Activated B cell treated with CpG ODN at 0.5 μM for 24 hours (primary cell): ENCODE measurements at regions not wholly inside any gene's neighbourhood (a gene's known extent, or its start where the extent isn't known, plus 50 kb on each side); places are given as distances from the start of the nearest gene placed in this dataset.

Experiments used
- ATAC-seq: fragments of 200-7000 bp; cut with Tn5 transposase; one replicate; pipeline ENCODE4 v1.10.0; 2021; ENCODE audit warnings: low read depth, mild to moderate bottlenecking, moderate library complexity
- CTCF ChIA-PET: fragments of 350-600 bp; sonication (Branson Sonifier 250); formaldehyde crosslinking; loops from one replicate; lab custom pipeline; 2021; ENCODE audit warnings: antibody characterized with exemption; lab: Charles Lee
- POLR2A ChIA-PET: fragments of 350-600 bp; sonication (Branson Sonifier 250); formaldehyde crosslinking; loops from one replicate; lab custom pipeline; 2021; ENCODE audit warnings: antibody characterized with exemption; lab: Charles Lee
- DNase-seq: peaks from one replicate; pipeline ENCODE4 v3.0.0; 2022
- H3K27ac Mint-ChIP-seq: one replicate; pipeline ENCODE4 v1.8.0; 2020; ENCODE audit warnings: mixed read lengths
- H3K27me3 Mint-ChIP-seq: one replicate; pipeline ENCODE4 v1.8.0; 2021; ENCODE audit warnings: mixed read lengths
- H3K36me3 Mint-ChIP-seq: one replicate; pipeline ENCODE4 v1.8.0; 2021; ENCODE audit warnings: low read depth, mixed read lengths
- H3K4me1 Mint-ChIP-seq: one replicate; pipeline ENCODE4 v1.8.0; 2021; ENCODE audit warnings: mixed read lengths
- H3K4me3 Mint-ChIP-seq: one replicate; pipeline ENCODE4 v1.8.0; 2020; ENCODE audit warnings: mild to moderate bottlenecking, mixed read lengths
- H3K9me3 Mint-ChIP-seq: one replicate; pipeline ENCODE4 v1.8.0; 2020; ENCODE audit warnings: mixed read lengths
- CTCF ChIP-seq: fragments of 200-600 bp; IDR thresholded peaks from one replicate; pipeline ENCODE4 v1.8.0; 2022; ENCODE audit warnings: antibody characterized with exemption, mild to moderate bottlenecking
- intact Hi-C: fragments of 100-400 bp; cut with micrococcal nuclease; formaldehyde crosslinking; loops from one replicate; pipeline ENCODE4 v1.15.1; 2024

- ChIA-PET POLR2A (no interaction called here), CTCF (no interaction called here)
- Mint-ChIP-seq H3K4me1 (no peaks in the 10 kb centered on the region), H3K36me3 (no peaks in the 10 kb centered on the region), H3K4me3 (no peak overlapping the region), H3K9me3 (peaks cover 11% of the 10 kb centered on the region), H3K27ac (no peak overlapping the region), H3K27me3 (no peaks in the 10 kb centered on the region)
- ATAC-seq (no peak), DNase-seq (no peak)
- no peak for TF ChIP-seq CTCF
- intact Hi-C loops = no loop called here
Measured at GRCh38 chr11:91846002-91846401, 378.6 kb upstream of the FAT3 start.

DNA sequence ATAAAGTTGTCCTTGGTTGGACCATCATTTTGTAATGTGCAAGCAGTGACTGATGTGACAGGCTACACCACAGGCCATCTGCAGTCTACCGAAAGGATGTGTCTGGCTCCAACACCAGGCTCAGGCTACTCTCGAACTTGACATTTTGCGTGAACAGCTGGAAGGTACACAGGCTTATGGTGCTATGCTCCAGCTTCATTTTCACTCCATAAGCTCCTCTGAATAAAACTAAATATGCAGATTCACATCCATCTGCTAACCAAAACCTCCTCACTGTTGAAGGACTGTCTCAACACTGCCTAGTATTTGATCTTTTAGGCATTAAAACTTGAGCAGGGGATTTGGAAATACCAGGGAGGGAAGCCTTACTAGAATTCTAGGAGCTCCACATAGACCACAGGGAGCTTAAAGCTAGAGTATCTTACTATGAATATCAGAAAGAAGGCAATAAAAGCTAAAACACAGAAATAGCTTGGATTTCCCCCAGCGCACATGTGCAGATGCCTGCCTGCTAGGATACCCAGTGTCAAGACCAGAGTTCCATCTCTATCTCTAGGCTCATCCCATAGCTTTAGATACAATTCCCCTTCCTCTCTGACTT is 383.9 kb upstream of the FAT3 start:
- no peak overlapping the region for H3K27ac Mint-ChIP-seq
- TF ChIP-seq CTCF = no peak
- ChIA-PET CTCF (no interaction called here), POLR2A (no interaction called here)
- no peaks in the 10 kb centered on the region for H3K36me3 Mint-ChIP-seq
- H3K27me3 Mint-ChIP-seq = no peaks in the 10 kb centered on the region
- no peak for DNase-seq
- no peak overlapping the region for H3K4me3 Mint-ChIP-seq
- intact Hi-C loops = no loop called here
- H3K4me1 Mint-ChIP-seq = no peaks in the 10 kb centered on the region
- ATAC-seq = no peak
- H3K9me3 Mint-ChIP-seq = peaks cover 6% of the 10 kb centered on the region

GRCh38 chr11:91837411-91838330 is 386.9 kb upstream of the FAT3 start:
- ChIA-PET POLR2A (no interaction called here), CTCF (no interaction called here)
- ATAC-seq = no peak
- Mint-ChIP-seq H3K4me3 (no peak overlapping the region), H3K9me3 (peaks cover 8% of the 10 kb centered on the region), H3K36me3 (no peaks in the 10 kb centered on the region), H3K27ac (no peak overlapping the region), H3K27me3 (no peaks in the 10 kb centered on the region), H3K4me1 (no peaks in the 10 kb centered on the region)
- intact Hi-C loops = no loop called here
- DNase-seq = no peak
- TF ChIP-seq CTCF = no peak

DNA sequence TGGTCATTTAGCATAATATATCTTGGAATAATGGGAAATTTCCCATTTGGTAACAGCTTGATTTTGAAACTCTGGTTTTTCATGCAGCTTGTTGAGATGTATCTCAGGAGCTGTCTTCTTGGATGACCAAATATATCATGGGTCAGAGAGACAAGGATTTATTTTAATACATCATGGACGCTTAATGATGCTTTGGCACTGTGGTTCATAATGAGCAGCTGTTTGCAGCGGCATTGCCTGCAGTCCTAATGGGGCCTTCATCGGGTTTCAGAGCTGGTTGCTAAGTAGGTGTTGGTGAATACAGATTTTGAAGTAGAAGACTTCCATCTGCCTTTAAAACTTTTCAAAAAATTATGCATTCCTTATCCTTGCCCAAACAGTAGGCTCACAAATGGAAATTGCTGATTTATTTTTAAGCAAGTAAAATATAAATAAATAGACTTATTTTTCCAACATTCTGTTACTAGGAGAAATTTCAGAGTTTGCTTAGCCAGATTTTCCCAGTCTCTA is 389.5 kb upstream of the FAT3 start:
- no peak for TF ChIP-seq CTCF
- ChIA-PET POLR2A (no interaction called here), CTCF (no interaction called here)
- DNase-seq (no peak), ATAC-seq (no peak)
- no peaks in the 10 kb centered on the region for H3K36me3 Mint-ChIP-seq
- intact Hi-C loops = no loop called here
- no peak overlapping the region for H3K27ac Mint-ChIP-seq
- peaks cover 13% of the 10 kb centered on the region for H3K9me3 Mint-ChIP-seq
- no peaks in the 10 kb centered on the region for H3K27me3 Mint-ChIP-seq
- no peaks in the 10 kb centered on the region for H3K4me1 Mint-ChIP-seq
- H3K4me3 Mint-ChIP-seq = no peak overlapping the region

- Mint-ChIP-seq H3K4me1 (no peaks in the 10 kb centered on the region), H3K9me3 (peaks cover 13% of the 10 kb centered on the region), H3K27me3 (no peaks in the 10 kb centered on the region), H3K27ac (no peak overlapping the region), H3K36me3 (no peaks in the 10 kb centered on the region), H3K4me3 (no peak overlapping the region)
- intact Hi-C loops = no loop called here
- CTCF ChIA-PET = no interaction called here
- no peak for ATAC-seq
- TF ChIP-seq CTCF = no peak
- POLR2A ChIA-PET = no interaction called here
- no peak for DNase-seq
Measured at GRCh38 chr11:91828901-91829300, 395.7 kb upstream of the FAT3 start.
